Endodermal cell (in vitro differentiated cells): ENCODE measurements at regions not wholly inside any gene's neighbourhood (a gene's known extent, or its start where the extent isn't known, plus 50 kb on each side); places are given as distances from the start of the nearest gene placed in this dataset.

ENCODE experiments used
- DNase-seq: peaks from one replicate; pipeline ENCODE4 v3.0.0-alpha.2; 2017
- H3K27ac ChIP-seq: 2 replicates; pipeline ENCODE4 v1.5.1; 2013; ENCODE audit warnings: mild to moderate bottlenecking, low read depth, low read length, moderate library complexity
- H3K27me3 ChIP-seq: 2 replicates; pipeline ENCODE4 v1.6.1; 2013; ENCODE audit warnings: mild to moderate bottlenecking, low read length, moderate library complexity; ENCODE audit not compliant: insufficient read depth, control insufficient read depth, poor library complexity, severe bottlenecking
- H3K36me3 ChIP-seq: 2 replicates; pipeline ENCODE4 v1.7.0; 2013; ENCODE audit warnings: mild to moderate bottlenecking, low read length, moderate library complexity; ENCODE audit not compliant: control insufficient read depth, insufficient read depth
- H3K4me1 ChIP-seq: one replicate; pipeline ENCODE4 v1.7.0; 2013; ENCODE audit warnings: low read length; ENCODE audit not compliant: control insufficient read depth, insufficient read depth
- H3K4me3 ChIP-seq: 2 replicates; pipeline ENCODE4 v1.5.1; 2013; ENCODE audit warnings: mild to moderate bottlenecking, low read length, moderate library complexity
- H3K9ac ChIP-seq: 2 replicates; pipeline ENCODE4 v1.6.1; 2013; ENCODE audit warnings: mild to moderate bottlenecking, low read length, moderate library complexity; ENCODE audit not compliant: poor library complexity, severe bottlenecking; ENCODE audit errors: extremely low read depth
- H3K9me3 ChIP-seq: 2 replicates; pipeline ENCODE4 v1.6.1; 2013; ENCODE audit warnings: mild to moderate bottlenecking, low read length, moderate library complexity; ENCODE audit not compliant: control insufficient read depth
- H3K27ac Mint-ChIP-seq: 2 replicates; pipeline ENCODE4 v1.8.0; 2020; ENCODE audit warnings: mixed read lengths
- H3K27me3 Mint-ChIP-seq: 2 replicates; pipeline ENCODE4 v1.8.0; 2021; ENCODE audit warnings: mild to moderate bottlenecking, mixed read lengths; ENCODE audit not compliant: insufficient read depth
- H3K36me3 Mint-ChIP-seq: 2 replicates; pipeline ENCODE4 v1.8.0; 2020; ENCODE audit warnings: low read depth, mixed read lengths
- H3K4me1 Mint-ChIP-seq: 2 replicates; pipeline ENCODE4 v1.8.0; 2020; ENCODE audit warnings: mixed read lengths
- H3K4me3 Mint-ChIP-seq: 2 replicates; pipeline ENCODE4 v1.8.0; 2020; ENCODE audit warnings: mild to moderate bottlenecking, moderate library complexity, mixed read lengths
- H3K9me3 Mint-ChIP-seq: 2 replicates; pipeline ENCODE4 v1.8.0; 2020; ENCODE audit warnings: mild to moderate bottlenecking, mixed read lengths
- CTCF ChIP-seq: fragments of 200-600 bp; sonication (generic); conservative IDR thresholded peaks from 2 replicates; pipeline ENCODE4 v1.5.0; 2021; ENCODE audit warnings: antibody characterized with exemption, mild to moderate bottlenecking
- WGBS, 2 experiments: methylation state at CpG; one replicate each; pipeline versions ENCODE4 v1.1.5 to v1.1.7; 2013; ENCODE audit warnings: missing lambda C conversion rate in 2 of 2, mixed read lengths in 1 of 2; ENCODE audit not compliant: insufficient coverage in 1 of 2, insufficient read length in 1 of 2; 5-methylcytosine and 5-hydroxymethylcytosine counted together

GRCh38 chr1:37244815-37245214 lies 210.5 kb upstream of the GRIK3 start:
- H3K4me1 ChIP-seq: peaks cover 4% of the 10 kb centered on the region
- WGBS, 2 experiments: 89% methylated on average over 3 of the region's 3 CpGs
- no peak overlapping the region for H3K4me3 ChIP-seq
- no peaks in the 10 kb centered on the region for H3K36me3 ChIP-seq
- peaks cover 6% of the 10 kb centered on the region for H3K4me1 Mint-ChIP-seq
- H3K27ac Mint-ChIP-seq: no peak overlapping the region
- H3K9me3 ChIP-seq: no peaks in the 10 kb centered on the region
- no peaks in the 10 kb centered on the region for H3K36me3 Mint-ChIP-seq
- peaks cover 2% of the 10 kb centered on the region for H3K27me3 Mint-ChIP-seq
- H3K4me3 Mint-ChIP-seq: no peak overlapping the region
- no peaks in the 10 kb centered on the region for H3K27me3 ChIP-seq
- TF ChIP-seq CTCF: no peak
- DNase-seq: no peak
- no peak overlapping the region for H3K27ac ChIP-seq
- H3K9me3 Mint-ChIP-seq: no peaks in the 10 kb centered on the region
- no peak overlapping the region for H3K9ac ChIP-seq

GRCh38 chr1:37246631-37247030 lies 212.3 kb upstream of the GRIK3 start:
- Histone ChIP-seq H3K27me3 (no peaks in the 10 kb centered on the region), H3K36me3 (no peaks in the 10 kb centered on the region), H3K4me1 (no peaks in the 10 kb centered on the region), H3K4me3 (no peak overlapping the region), H3K27ac (no peak overlapping the region), H3K9ac (no peak overlapping the region), H3K9me3 (no peaks in the 10 kb centered on the region)
- no peaks in the 10 kb centered on the region for H3K36me3 Mint-ChIP-seq
- no peaks in the 10 kb centered on the region for H3K9me3 Mint-ChIP-seq
- H3K27ac Mint-ChIP-seq: no peak overlapping the region
- no peak for TF ChIP-seq CTCF
- no peak overlapping the region for H3K4me3 Mint-ChIP-seq
- DNase-seq: peak; percentile 17
- H3K4me1 Mint-ChIP-seq: peaks cover 1% of the 10 kb centered on the region
- 78 to 81% methylated on average over 4 to 6 of the region's 6 CpGs for WGBS, 2 experiments
- H3K27me3 Mint-ChIP-seq: peaks cover 2% of the 10 kb centered on the region

GRCh38 chr1:37250371-37250770 lies 216.1 kb upstream of the GRIK3 start:
- TF ChIP-seq CTCF: no peak
- peaks cover 5% of the 10 kb centered on the region for H3K4me1 Mint-ChIP-seq
- no peaks in the 10 kb centered on the region for H3K36me3 ChIP-seq
- DNase-seq: no peak
- WGBS, 2 experiments: 50 to 73% methylated on average over 1 to 4 of the region's 4 CpGs
- no peaks in the 10 kb centered on the region for H3K9me3 ChIP-seq
- no peak overlapping the region for H3K4me3 ChIP-seq
- no peak overlapping the region for H3K27ac ChIP-seq
- H3K9ac ChIP-seq: no peak overlapping the region
- H3K4me1 ChIP-seq: no peaks in the 10 kb centered on the region
- H3K27me3 ChIP-seq: no peaks in the 10 kb centered on the region
- H3K36me3 Mint-ChIP-seq: no peaks in the 10 kb centered on the region
- no peaks in the 10 kb centered on the region for H3K9me3 Mint-ChIP-seq
- no peak overlapping the region for H3K4me3 Mint-ChIP-seq
- peaks cover 3% of the 10 kb centered on the region for H3K27me3 Mint-ChIP-seq
- no peak overlapping the region for H3K27ac Mint-ChIP-seq
